NCI-H2196 (cell line): ENCODE measurements at regions not wholly inside any gene's neighbourhood (a gene's known extent, or its start where the extent isn't known, plus 50 kb on each side); places are given as distances from the start of the nearest gene placed in this dataset.
"Not testable (repeated sequence)": the region's sequence is repeated elsewhere in the genome, so short reads cannot be mapped to it uniquely, and the experiment has no call there.

Source experiments
- DNase-seq: peaks from one replicate; lab custom pipeline; 2025; ENCODE audit not compliant: unreplicated experiment; lab: John Stamatoyannopoulos, UW

DNA sequence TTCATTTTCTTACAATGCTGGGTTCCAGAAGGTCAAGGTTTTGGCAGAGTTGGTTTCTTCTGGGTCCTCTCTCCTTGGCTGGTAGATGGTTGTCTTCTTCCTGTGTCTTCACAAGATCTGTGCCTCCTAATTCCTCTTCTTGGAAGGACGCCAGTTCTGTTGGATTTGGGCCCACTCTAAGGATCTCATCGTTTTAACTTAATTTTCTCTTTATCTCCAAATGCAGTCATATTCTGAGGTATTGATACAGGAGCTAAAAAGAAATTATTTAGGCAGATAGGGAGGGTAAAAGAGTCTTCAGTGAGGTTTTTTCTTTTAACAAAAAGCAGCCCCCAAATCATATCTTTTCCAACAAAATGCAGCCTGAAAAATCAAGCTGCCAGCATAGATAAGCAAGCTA, 998.4 kb downstream of the SOCS6 start:
- no peak for DNase-seq

DNA sequence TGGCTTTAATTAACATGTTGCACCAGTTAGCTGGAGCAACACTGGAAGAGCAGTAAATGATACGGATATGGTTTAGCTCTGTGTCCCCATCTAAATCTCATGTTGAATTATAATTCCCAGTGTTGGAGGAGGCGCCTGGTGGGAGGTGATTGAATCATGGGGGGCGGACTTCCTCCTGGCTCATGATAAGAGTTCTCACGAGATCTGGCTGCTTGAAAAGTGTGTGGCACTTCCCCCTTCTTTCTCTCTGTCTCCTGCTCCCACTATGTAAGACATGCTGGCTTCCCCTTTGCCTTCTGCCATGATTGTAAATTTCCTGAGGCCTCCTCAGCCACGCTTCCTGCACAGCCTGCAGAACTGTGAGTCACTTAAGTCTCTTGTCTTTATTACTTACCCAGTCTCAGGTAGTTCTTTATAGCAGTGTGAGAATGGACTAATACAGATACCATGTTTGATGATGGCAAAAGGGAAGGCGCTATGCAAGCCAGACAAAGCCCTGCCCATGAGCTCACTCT, 963.6 kb downstream of the SOCS6 start:
- no peak for DNase-seq

DNA sequence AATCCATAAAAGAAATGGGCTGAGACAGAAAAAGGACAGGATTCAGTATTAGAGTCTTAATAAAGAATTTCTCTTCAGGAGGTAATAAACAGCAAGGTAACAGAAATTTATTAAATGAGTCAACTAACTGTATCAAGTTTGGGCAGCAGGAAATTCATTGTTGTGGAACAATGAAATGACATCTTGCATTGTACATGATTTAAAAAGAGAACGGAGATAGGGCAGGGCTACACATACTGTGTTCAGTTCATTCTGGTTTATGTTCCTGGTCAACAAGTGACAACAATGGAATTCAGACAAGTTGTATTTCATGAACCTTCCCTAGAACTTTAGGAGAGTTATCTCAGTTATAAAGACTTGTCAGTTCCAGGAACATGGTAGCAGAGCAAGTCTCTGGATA, 961.3 kb downstream of the SOCS6 start:
- no peak for DNase-seq

DNA sequence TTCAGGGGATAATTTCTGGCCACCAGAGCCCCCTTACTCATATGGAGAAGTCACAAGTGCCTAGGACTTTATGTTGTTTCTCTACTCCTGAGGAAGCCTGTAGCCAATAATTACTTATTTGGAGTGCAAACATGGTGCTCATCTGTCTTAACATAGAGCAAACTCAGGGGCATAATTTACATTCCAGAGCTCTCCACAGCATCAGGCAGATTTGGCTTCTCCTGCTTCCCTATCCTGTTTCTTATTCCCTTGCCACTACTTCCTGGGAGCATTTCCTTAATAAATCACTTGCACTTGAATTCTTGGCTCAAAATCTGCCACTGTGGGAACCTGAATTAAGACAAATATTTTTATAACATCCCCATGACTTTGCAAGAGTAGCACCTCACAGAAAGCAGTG, 960.9 kb downstream of the SOCS6 start:
- no peak for DNase-seq

DNA sequence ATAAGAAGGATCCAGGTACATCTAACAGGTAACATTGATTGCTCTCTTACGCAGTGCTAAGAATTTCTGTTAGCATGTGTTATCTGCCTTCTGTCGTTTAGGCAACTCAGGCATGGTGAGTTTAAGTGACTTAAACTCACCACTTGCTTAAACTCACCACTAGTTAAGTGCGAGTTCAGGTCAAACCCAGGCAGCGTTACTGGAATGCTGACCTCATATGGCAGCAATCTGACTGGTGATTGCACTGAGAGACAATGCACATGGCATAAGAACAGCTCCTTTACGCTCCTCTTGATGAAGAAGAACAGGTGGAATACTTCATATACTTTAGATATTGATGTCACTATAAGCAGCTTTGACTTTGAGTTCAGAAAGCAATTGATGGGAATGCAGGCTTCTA, 954.1 kb downstream of the SOCS6 start:
- DNase-seq, result no peak

DNA sequence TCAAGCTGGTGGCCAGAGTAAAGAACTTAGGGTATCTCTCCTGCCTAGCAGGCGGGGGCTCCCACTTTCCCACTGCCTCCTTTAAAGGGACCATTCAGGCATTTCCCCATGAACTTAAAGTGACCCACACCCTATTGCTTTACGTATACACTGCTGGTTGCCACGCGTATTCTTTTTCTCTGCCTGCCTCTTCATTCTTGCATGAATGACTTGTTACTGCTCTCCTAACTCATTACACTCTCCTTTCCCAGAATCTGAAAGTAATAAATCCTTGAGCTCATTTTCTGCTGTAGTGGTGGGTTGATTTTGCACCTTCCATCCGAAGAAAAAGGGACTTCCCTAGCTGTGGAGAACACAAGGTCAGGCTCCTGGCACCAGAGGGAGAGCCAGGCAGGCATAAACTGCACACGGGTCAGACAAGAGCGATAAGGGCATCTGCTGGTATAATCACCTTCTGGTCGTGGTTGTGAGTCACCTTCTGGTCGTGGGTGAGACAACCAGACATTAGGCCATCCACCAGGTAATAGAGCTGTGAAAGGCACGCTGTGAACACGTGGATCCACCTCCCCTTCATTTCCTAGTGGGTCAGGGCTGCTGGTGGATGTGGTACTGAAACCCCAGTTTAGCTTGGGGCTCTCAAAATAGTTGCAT, 950.3 kb downstream of the SOCS6 start:
- DNase-seq, result no peak

DNA sequence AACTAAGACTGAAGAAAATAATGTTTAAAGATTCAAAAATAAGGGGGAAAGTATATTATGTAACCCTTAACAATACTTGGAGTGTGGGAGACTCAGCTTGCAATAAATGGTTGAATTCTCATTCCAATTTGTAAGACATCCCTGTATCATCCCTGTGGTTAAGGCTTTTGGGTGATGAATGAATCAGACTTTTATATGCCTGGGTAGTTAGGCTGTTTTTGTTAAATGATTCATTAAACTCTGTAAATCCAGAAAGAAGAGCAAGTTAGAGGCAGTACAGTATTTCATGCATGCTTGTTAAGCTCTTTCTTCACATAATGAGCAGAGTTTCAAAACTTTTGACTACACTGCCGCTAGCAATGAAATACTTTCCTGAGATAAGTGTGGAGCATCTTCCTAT, 948.8 kb downstream of the SOCS6 start:
- no peak for DNase-seq

DNA sequence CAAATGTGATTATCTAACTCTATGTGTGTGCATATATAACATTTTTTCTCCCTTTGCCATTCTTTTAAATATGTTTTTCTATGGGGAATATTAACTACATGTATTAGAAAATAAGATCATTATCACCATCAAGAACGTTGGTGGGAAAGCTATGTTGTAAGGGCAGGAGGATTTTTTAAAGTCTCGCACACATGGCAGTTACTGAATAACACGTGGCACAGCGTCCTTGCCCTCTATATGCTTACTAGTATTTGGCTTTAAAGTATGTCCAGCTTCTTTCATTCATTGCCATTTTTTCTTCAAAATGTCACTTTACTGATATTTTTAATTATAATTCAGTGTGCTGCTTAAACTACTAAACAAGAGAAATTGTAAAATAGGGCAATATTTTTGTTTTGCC, 944.3 kb downstream of the SOCS6 start:
- DNase-seq, result no peak

DNA sequence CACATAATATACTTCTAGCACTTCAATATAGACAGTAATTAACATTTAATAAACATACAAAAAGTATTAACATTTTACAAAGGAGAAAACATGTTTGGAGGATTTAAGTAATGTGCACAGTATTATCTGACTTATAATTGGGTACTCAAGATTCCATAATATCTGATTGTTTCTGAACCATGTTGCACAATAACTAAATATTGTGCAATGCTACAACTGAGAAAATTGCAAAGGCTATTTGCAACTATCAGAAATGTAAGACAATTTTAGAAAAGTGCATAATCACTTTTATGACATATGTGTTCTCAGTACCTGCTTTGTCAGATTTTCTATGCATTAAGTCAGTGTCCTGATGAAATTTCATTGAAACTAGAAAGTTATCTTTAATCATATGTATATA, 934.6 kb downstream of the SOCS6 start:
- no peak for DNase-seq

DNA sequence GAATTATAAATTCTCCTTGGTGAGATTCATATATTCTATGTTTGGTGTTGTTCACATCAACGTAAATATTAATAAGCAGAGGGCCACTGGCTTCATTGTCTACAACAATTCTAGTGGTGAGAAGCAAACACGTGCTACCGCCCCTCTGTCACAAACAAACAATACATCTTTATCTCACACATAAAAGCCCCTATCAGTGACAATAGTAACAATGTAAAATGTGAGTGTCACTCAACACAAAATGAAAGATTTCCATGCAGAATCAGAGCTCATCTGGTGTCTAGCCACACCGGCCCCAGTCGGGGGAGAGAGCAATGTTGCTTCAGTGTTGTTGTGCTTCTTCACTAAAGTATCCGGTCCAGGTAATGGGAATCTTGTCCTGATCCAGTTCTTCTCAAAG, 932.6 kb downstream of the SOCS6 start:
- no peak for DNase-seq

DNA sequence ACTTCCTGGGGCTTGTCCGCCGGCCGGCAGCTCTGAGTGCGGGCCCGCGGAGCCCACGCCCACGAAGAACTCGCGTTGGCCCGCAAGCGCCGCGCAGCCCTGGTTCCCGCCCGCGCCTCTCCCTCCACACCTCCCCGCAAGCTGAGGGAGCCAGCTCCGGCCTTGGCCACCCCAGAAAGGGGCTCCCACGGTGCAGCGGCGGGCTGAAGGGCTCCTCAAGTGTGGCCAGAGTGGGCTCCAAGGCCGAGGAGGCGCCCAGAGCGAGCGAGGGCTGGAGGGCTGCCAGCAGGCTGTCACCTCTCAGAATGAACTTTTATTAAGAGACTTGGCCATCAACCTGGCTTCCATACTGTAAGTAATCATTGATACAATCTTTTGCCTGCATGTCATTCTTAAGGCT, 923.9 kb downstream of the SOCS6 start:
- DNase-seq, result not testable (repeated sequence)

DNA sequence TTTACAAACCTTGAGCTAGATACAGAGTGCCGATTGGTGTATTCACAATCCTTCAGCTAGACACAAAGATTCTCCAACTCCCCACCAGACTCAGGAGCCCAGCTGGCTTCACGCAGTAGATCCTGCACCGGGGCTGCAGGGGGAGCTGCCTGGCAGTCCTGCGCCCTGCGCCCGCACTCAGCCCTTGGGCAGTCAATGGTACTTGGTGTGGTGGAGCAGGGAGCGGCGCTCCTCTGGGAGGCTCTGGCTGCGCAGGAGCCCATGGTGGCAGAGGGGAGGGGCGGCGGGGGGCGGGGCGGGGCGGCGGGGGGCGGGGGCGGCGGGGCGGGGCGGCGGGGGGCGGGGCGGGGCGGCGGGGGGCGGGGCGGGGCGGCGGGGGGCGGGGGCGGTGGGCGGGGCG, 923.4 kb downstream of the SOCS6 start:
- no peak for DNase-seq

DNA sequence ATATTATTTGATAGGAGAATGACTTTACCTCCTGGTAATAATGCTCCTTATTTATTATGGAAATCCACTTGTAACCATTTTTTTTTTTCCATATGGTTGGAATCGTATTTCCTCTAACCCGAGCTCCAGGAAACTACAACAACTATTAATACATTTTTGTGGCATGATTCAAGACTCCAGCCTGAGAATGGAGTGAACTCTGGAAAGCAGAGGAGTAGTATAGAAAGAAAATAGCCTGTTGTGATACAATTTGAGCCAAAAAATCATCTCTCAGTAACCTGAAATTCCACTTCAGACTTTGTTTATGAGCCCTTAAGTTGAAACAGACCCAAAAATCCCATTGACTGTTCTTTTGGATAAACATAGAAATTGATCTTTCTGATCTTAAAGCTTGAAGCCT, 921.1 kb downstream of the SOCS6 start:
- no peak for DNase-seq

DNA sequence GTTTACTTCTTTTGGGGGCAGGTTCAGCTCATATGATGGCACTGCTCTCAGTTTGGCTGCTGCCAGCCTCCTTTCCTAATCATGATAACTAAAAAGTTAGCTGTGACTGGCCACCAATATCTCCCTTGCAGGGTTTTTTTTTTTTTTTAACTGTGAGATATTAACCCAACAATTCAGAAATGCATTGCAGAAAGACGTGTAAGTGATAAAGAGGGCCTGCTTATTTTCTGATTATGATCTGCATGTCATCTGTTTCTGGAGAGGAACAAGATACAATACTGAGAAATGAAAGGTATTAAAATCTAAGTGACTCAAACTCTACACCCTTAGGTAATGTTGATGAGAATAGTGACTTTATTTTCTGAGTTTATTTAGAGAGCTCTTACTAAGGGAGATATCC, 905.6 kb downstream of the SOCS6 start:
- no peak for DNase-seq

DNA sequence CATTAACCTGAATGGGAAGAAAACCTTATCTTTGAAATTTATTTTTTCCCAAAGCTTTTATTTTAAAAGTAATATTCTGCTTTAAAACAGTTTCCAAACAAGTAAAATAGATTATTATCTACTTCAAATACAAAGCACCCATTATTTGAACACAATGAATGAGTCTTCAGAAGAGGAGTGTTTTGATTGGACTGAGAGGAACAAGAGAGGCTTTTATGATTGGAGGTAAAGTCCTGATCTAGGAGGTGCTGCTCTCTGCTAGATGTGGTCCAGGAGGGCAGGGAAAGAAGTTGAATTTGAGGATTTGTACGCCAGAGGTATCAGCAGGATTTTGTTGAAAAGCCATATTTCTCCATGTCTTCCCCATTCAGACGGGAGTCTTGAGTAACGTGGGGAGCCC, 900.7 kb downstream of the SOCS6 start:
- no peak for DNase-seq

DNA sequence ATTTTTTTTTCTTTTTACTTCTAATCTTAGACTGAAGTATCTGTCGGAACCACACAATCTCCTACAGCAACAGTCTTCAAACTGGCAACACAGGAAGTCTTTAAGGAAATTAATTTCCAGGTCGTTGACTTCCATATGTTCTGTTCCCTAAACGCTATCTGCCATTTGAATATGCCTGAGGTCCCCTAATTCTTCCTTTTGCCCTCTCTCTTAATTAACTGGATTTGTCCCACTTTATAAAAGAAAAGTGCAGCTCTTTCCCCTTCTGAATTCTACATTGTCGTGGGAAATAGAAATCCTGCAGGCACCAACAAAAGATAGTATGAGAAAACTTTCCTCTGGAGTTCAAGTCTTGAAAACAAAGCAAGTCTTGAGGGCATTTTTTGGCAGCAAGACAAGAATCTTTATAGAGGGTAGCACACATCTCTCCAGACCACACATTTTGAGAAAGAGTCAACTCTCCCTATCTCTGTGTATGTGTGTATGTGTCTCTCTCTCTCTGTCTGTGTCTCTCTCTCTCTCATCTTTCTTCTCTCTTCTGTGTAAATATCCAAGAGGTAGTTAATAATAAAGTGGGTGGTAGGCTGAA, 879.8 kb downstream of the SOCS6 start:
- DNase-seq, result no peak

DNA sequence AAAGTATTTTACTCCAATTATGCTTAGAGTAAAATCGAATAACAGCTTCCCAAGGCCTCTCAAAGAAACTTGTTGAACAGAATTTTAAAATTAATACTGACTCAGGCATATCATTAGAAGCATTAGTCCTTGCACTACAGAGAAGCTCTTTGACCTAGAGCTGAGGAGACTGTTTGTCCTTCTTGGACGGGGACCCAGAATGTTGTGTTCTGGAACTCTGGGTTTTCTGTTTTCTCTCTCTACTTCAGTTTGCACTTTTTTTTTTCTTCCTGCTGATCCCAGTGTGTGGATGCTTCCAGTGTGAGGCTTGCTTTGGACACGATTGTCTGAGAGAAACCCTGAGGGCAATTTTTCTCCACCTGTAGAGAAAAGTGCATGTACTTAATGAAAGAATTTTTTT, 847.6 kb downstream of the SOCS6 start:
- no peak for DNase-seq

DNA sequence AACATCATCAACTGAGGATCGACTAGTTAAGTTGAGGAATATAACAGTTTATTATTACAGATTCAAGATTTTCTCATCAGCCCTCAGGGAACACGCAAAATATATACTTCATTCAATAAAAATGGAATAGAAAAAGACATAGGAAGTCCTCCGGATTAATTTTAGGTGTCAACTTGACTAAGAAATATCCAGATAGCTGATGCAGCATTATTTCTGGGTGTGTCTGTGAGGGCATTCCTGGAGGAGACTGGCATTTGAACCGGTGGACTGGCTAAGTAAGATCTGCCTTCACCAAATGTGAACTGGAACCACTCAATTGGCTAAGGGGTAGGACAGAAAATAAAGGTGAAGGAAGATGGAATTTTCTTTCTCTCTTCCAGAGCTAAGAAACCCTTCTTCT, 845.3 kb downstream of the SOCS6 start:
- DNase-seq, result no peak

DNA sequence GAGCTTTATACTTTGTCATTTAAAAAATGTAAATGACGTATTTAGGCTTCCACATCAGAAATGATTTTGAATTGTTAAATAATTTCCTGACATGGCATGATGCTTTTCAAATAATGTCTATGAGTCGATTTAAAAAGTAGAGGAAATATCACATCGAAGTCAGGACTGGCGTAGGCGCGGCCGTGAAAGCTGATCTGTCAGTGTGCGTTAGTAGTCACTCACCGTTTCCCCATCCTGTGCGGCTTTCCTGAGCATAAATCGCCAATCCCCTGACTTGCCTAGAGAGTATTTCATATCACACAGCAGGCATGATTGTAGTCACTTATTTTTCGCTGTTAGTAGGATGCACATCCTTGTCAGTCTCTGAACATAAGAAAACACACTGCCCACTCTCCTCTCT, 843.1 kb downstream of the SOCS6 start:
- no peak for DNase-seq

DNA sequence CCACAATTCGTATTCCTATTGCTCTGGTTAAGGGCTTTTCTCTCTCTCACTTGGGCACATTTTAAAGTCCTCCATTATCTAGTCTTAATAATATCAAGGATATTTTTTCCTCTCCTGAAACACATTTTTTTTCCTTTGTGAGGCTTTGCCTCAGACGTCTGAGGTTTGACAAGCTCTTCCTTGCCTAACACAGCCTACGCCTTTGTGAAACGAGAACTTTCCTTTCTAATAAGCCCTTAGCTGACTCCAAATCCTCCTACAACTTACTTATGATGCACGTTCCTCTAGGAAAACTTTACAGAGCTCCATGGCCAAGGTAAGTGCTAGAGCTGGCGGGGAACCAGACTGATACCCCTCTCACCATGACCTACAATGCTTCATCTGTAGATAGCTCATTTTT, 841.5 kb downstream of the SOCS6 start:
- no peak for DNase-seq

DNA sequence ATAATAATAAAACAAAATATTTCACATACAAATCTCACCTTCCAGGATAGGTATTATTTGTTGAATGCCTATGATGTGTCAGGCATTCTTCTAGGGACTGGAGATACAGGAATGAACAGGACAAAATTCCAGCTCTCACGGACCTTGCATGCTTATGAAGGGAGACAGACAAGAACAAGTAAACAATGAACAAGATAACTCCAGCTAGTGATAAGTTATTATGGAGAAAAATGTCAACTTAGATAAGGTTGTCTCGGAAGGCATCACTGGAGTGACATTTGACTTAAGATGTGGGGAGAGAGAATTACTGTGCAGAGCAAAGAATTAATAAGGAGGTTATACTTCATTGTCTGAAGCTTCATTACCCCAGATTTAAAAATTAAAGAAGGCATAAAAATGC, 836.7 kb downstream of the SOCS6 start:
- no peak for DNase-seq

DNA sequence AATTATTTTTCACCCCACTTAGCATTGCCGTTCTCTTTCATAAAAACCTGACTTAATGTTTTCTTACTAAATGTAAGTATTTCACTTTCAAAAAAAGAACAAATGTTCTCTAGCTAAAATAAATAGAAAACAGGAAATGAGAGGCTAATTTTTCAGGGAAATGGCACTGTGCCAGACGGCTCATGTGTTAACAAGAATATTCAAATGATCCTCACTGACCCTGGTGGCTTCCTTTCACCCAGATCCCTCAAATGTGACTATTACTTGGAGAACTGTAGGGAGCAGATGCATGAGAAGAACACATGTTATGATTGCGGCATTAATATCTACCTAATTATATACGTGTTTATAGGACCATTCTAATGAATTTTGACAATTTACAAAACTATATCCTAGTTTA, 827.7 kb downstream of the SOCS6 start:
- DNase-seq, result no peak

DNA sequence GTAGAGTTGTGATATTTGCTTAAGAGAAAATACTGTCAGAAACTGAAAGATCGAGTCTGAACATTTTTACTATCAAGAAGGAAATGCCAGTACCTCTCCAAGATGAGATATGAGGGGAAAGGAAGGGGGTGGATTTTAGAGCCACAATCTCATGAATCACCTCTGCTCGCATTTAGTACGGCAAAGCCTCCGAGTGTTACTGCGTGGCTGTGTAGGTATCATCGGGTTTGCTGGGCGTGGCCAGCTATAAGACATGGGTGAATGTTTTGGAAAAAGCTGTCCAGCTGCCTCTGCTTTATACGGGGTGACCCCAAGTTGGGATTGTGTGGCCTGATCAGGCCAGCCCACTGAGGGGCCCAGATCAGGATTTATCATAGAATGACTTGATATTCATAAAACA, 826.4 kb downstream of the SOCS6 start:
- no peak for DNase-seq
